ENCODE measurements at regions not wholly inside any gene's neighbourhood (a gene's known extent, or its start where the extent isn't known, plus 50 kb on each side); places are given as distances from the start of the nearest gene placed in this dataset.

GRCh38 chr14:38316922-38317321 lies 61.0 kb upstream of the CLEC14A start:
- no peak for DNase-seq (ENCODE audit: low spot score)

- DNase-seq (ENCODE audit: low spot score): no peak
Observed at GRCh38 chr14:38311655-38312054, 55.8 kb upstream of the CLEC14A start.

- no peak for DNase-seq (ENCODE audit: low spot score)
Observed at GRCh38 chr14:38310420-38310995, 54.6 kb upstream of the CLEC14A start.

DNA sequence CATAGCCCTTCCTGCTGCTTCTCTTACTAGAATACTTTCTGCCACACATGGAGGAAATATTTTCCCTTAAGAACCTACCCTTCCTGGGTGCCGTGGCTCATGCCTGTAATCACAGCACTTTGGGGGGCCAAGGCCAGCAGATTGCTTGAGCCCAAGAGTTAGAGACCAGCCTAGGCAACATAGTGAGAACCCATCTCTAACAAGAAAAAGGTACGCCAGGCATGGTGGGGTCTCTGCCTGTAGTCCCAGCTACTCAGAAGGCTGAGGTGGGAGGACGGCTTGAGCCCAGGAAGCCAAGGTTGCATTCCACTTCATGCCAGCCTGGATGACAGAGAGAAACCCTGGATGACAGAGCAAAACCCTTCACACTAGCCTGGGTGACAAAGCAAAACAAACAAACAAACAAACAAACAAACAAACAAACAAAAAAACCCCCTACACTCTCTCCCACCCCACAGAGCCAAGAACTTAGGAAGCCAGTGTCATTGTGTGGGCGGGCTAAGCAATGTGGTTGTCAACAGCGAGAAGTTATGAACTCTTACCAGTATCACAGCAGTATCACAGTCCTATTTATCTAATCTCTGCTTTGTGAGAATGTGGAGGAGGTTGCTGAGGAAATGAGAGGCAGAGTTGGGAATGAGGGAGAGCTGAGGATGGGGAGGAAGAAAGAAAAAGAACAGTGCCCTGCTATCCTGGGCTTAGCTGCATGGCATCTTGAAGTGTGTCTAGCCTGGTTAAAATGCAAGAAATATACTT lies 53.8 kb upstream of the CLEC14A start:
- DNase-seq (ENCODE audit: low spot score): no peak

Measured in ureter (tissue), 1 donor.